ENCODE measurements at regions not wholly inside any gene's neighbourhood (a gene's known extent, or its start where the extent isn't known, plus 50 kb on each side); places are given as distances from the start of the nearest gene placed in this dataset.

- Histone ChIP-seq H3K4me2 (no peak overlapping the region), H3K27me3 (ENCODE audit: insufficient read depth, low read depth) (no peaks in the 10 kb centered on the region), H3K4me3 (IDR thresholded peaks at IDR 0.05; ENCODE audit: insufficient read depth, low read depth, low read length) (no peak overlapping the region), H3K9ac (no peak overlapping the region), H2AFZ (ENCODE audit: low read depth) (no peak overlapping the region), H4K20me1 (ENCODE audit: insufficient read depth) (no peaks in the 10 kb centered on the region), H3K36me3 (ENCODE audit: insufficient read depth) (no peaks in the 10 kb centered on the region), H3K4me1 (ENCODE audit: low read depth, poor library complexity, severe bottlenecking) (no peaks in the 10 kb centered on the region), H3K79me2 (ENCODE audit: insufficient read depth, low read depth) (no peaks in the 10 kb centered on the region), H3K27ac (no peak overlapping the region)
- no peak for TF ChIP-seq CTCF (conservative IDR thresholded peaks at IDR 0.05; ENCODE audit: low read depth, low read length)
Measured at GRCh38 chr1:201673093-201673492, 134.2 kb downstream of the NAV1 start.

GRCh38 chr1:201673915-201674314 lies 135.0 kb downstream of the NAV1 start:
- Histone ChIP-seq H3K9ac (no peak overlapping the region), H3K79me2 (ENCODE audit: insufficient read depth, low read depth) (no peaks in the 10 kb centered on the region), H4K20me1 (ENCODE audit: insufficient read depth) (no peaks in the 10 kb centered on the region), H3K4me2 (no peak overlapping the region), H2AFZ (ENCODE audit: low read depth) (no peak overlapping the region), H3K4me3 (IDR thresholded peaks at IDR 0.05; ENCODE audit: insufficient read depth, low read depth, low read length) (no peak overlapping the region), H3K36me3 (ENCODE audit: insufficient read depth) (no peaks in the 10 kb centered on the region), H3K27ac (no peak overlapping the region), H3K27me3 (ENCODE audit: insufficient read depth, low read depth) (no peaks in the 10 kb centered on the region), H3K4me1 (ENCODE audit: low read depth, poor library complexity, severe bottlenecking) (no peaks in the 10 kb centered on the region)
- TF ChIP-seq CTCF (conservative IDR thresholded peaks at IDR 0.05; ENCODE audit: low read depth, low read length): no peak

- no peaks in the 10 kb centered on the region for H3K4me1 ChIP-seq (ENCODE audit: low read depth, poor library complexity, severe bottlenecking)
- H3K79me2 ChIP-seq (ENCODE audit: insufficient read depth, low read depth): no peaks in the 10 kb centered on the region
- H3K27ac ChIP-seq: no peak overlapping the region
- no peaks in the 10 kb centered on the region for H4K20me1 ChIP-seq (ENCODE audit: insufficient read depth)
- no peaks in the 10 kb centered on the region for H3K27me3 ChIP-seq (ENCODE audit: insufficient read depth, low read depth)
- no peak overlapping the region for H3K4me2 ChIP-seq
- no peaks in the 10 kb centered on the region for H3K36me3 ChIP-seq (ENCODE audit: insufficient read depth)
- H3K4me3 ChIP-seq (IDR thresholded peaks at IDR 0.05; ENCODE audit: insufficient read depth, low read depth, low read length): no peak overlapping the region
- no peak overlapping the region for H2AFZ ChIP-seq (ENCODE audit: low read depth)
- no peak overlapping the region for H3K9ac ChIP-seq
- TF ChIP-seq CTCF (conservative IDR thresholded peaks at IDR 0.05; ENCODE audit: low read depth, low read length): no peak
Measured at GRCh38 chr1:201675143-201675542, 136.2 kb downstream of the NAV1 start.

- Histone ChIP-seq H3K27me3 (ENCODE audit: insufficient read depth, low read depth) (no peaks in the 10 kb centered on the region), H3K27ac (no peak overlapping the region), H4K20me1 (ENCODE audit: insufficient read depth) (no peaks in the 10 kb centered on the region), H3K4me1 (ENCODE audit: low read depth, poor library complexity, severe bottlenecking) (no peaks in the 10 kb centered on the region), H3K4me2 (no peak overlapping the region), H2AFZ (ENCODE audit: low read depth) (no peak overlapping the region), H3K4me3 (IDR thresholded peaks at IDR 0.05; ENCODE audit: insufficient read depth, low read depth, low read length) (no peak overlapping the region), H3K79me2 (ENCODE audit: insufficient read depth, low read depth) (no peaks in the 10 kb centered on the region), H3K9ac (no peak overlapping the region), H3K36me3 (ENCODE audit: insufficient read depth) (no peaks in the 10 kb centered on the region)
- no peak for TF ChIP-seq CTCF (conservative IDR thresholded peaks at IDR 0.05; ENCODE audit: low read depth, low read length)
Measured at GRCh38 chr1:201676197-201676596, 137.3 kb downstream of the NAV1 start.

GRCh38 chr1:201676641-201677040 lies 137.7 kb downstream of the NAV1 start:
- H3K4me2 ChIP-seq: no peak overlapping the region
- H3K4me3 ChIP-seq (IDR thresholded peaks at IDR 0.05; ENCODE audit: insufficient read depth, low read depth, low read length): no peak overlapping the region
- H3K27ac ChIP-seq: no peak overlapping the region
- H4K20me1 ChIP-seq (ENCODE audit: insufficient read depth): no peaks in the 10 kb centered on the region
- H2AFZ ChIP-seq (ENCODE audit: low read depth): no peak overlapping the region
- no peaks in the 10 kb centered on the region for H3K36me3 ChIP-seq (ENCODE audit: insufficient read depth)
- no peak overlapping the region for H3K9ac ChIP-seq
- H3K4me1 ChIP-seq (ENCODE audit: low read depth, poor library complexity, severe bottlenecking): no peaks in the 10 kb centered on the region
- no peaks in the 10 kb centered on the region for H3K79me2 ChIP-seq (ENCODE audit: insufficient read depth, low read depth)
- no peaks in the 10 kb centered on the region for H3K27me3 ChIP-seq (ENCODE audit: insufficient read depth, low read depth)
- no peak for TF ChIP-seq CTCF (conservative IDR thresholded peaks at IDR 0.05; ENCODE audit: low read depth, low read length)
